Ammon's horn (tissue), 1 donor: ENCODE measurements at regions not wholly inside any gene's neighbourhood (a gene's known extent, or its start where the extent isn't known, plus 50 kb on each side); places are given as distances from the start of the nearest gene placed in this dataset.

Experiments
- DNase-seq: peaks from one replicate; pipeline ENCODE4 v3.0.0-alpha.2; 2016; ENCODE audit warnings: low spot score

DNA sequence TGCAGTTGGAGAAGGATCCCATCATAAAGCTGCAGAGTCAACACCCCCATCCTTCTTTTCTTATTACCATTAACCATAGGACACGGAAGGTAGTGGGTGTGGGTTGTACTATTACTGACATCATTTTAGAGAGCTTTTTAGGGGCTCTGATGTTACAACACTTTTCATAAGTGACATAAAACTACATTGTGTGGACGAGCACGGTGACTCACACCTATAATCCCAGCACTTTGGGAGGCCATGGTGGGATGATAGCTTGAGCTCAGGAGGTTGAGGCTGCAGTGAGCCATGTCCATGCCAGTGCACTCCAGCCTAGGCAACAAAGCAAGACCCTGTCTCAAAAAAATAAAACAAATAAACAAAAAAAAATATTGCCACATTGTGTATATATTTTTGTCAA, 167.1 kb downstream of the DUSP6 start:
- DNase-seq, result no peak

DNA sequence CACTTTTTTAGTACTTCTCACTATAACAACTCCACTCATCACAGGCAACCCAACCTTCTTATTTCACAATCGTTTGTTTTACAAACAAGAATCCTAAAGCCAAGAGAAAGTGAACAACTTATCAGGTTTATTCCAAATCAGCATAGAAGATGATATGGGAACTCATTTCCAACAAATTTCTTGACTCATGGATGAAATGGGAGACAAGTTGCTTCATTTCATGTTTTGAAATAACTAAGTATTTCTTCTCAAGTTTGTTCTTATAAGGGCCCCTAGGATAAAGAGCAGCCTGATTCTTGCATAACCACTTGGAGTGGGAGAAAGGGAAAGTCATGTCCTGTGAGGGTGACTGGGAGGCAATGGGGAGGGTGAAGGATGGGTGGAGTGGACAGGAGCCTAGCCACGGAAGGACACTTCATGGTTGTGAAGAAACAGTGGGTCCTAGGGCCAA, 168.3 kb downstream of the DUSP6 start:
- DNase-seq, result no peak

DNA sequence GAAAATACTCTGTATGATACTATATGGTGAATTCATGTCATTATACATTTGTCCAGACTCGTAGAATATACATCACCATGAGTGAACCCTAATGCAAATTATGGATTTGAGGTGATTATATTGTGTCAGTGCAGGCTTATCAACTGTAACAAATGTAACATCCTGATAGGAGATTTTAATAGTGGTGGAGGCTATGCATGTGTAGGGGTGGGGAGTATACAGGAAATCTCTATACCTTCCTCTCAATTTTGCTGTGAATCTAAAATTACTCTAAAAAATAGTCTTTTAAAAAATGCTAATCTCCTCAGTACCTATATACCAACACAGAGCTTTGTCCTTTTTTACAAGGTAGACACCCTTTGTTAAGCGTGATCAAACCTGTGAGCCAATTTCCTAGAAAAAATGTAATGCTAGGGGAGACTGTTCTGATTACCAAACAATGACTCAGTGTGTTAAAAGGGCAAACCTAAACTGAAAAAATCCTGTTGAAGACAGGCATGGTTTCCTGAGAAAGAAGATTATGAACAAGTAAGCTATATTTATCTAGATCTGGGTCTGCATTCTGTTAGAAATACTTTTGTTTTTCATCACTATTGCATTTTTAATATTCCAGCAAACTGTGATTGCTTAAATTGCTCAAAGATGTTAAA, 170.9 kb downstream of the DUSP6 start:
- DNase-seq, result no peak

DNA sequence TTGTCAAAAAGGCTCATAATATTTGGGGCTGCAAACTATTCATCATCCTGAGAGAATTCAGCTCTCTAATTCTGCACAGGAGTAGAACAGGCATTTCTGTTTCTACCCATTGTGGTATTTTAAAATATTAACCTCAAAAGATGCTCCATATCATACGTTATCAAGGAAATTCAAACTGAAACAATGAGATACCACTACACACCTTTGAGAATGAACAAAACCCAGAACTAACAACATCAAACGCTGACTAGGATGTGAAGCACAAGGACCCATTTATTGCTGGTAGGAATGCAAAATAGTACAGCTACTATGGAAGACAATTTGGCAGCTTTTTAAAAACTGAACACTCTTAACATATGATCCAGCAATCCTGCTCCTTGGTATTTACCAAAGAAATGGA, 171.8 kb downstream of the DUSP6 start:
- DNase-seq, result no peak

DNA sequence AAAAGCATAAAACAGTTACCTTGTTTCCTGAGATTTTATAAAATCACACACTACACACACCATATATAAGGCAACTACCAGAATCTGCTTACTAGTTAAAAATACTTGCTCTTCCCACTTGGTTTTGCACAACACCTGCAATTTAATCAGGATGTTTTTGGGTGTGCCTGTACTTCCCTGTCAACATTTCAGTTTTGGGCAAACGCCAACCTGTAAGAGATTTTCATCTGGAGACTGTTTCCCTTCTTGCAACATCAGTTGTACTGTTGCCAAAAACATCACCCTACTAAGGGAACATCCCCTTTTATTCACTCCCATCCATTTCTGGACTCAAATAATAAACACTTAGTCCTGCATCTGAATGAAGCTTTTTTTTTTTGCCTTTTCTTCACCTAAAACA, 172.3 kb downstream of the DUSP6 start:
- DNase-seq, result peak; percentile 56

DNA sequence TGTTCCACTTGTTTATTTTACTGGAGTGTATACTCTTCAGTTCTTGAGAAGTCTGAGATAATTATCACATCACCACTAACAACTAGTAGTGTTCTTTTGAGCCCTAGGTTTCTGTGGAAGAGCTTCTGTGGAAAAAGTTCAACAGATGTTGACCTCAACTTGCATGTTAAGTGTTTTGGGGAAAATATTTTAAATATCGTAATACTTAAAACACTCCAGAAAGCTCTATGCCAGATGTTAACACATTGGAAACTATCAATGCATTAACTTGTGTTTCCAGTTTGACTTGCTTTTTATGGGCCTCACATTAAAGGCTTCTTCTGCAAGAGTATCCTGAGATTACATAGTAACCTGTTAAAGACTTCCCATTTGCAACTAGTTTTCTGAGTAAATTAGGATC, 173.1 kb downstream of the DUSP6 start:
- no peak for DNase-seq

DNA sequence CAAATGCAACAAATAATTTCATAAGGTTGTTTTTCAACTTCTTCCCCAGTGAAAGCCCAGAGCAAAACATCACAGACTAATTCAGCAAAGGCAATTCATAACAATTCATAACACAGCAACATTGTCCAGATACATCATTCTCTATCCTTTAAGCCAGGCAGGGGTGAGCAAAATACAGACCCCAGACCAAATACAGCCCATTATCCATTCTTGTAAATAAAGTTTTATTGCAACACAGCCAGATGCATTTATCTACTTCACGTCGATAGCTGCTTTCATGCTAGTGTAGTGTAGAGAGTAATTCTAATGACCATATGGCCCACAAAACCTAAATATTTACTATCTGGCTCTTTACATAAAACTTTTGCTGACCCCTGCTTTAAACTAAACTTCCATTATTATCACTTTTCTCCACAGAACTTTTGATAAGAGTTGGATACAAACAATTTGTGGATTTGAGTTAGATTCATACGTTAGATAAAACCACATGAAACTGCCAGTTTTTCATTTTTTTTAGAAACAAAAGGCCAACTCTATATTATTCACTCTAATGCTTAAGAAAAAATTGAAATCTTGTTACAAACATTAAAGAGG, 174.4 kb downstream of the DUSP6 start:
- no peak for DNase-seq

DNA sequence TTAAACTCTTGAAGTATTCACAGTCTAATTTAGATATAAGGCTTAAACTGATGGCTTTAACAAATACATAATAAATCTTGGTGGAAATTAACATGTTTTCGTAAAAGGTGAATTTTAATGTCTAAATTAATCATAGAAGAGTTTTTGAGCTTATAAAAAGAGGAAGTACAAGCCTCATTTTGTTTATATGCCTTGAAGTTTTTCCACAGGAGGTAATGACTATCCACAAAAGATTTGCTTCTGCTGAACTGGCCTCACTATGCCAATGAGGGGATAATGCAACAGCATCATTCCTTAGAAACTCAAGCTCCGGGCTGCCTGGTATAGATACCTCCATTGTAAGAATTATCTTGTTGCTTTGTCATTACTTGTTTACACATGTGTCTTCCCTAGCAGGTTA, 175.6 kb downstream of the DUSP6 start:
- no peak for DNase-seq

DNA sequence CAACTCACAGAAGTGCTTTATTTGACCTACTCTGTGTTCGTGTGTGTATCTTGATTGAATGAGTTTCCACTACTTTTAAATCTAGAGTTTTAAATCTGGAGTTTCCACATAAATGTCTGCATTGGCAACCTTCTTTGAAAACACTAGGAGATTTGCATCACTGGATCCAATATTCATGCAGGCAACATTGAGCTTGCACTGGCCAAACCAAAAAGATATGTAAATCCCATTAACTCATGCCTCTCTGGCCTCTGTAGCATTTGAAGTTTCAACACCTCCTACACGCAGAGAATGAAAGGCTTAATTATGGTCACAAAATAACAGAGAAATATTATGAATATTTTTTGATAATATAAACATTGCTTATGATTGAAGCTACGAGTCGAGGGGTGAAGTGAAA, 178.6 kb downstream of the DUSP6 start:
- DNase-seq, result no peak

DNA sequence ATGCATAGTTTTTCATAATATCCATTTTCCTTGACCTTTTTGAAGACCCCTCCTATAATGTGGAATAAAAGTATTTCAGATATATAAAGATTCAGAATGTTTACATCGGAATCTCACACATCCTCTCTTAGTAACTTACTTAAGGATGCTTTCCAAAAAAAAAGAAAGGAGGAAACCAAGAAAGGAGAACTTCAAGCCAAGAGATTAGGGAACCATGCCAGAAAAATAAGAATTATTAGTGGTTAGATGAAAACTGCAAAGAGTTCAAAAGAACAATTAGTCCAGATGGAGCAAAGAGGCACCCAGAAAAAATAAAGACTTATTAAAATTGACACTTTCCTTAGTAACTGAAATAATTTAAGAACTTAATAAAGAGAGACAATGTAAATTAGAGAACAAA, 179.2 kb downstream of the DUSP6 start:
- DNase-seq, result no peak

DNA sequence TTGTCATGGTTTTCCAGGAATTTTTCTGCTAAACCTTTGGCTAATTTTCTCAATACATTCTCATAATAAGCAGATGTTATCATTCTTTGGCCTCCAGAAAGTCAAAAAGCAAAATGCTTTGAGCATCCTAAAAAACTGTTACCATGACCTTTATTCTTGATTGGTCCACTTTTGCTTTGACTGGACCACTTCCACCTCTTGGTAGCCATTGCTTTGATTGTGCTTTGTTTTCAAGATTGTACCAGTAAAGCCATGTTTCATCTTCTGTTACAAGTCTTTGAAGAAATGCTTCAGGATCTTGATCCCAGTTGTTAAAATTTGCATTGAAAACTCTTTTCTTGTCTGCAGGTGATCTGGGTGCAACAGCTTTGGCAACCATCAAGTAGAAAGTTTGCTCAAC, 180.1 kb downstream of the DUSP6 start:
- no peak for DNase-seq

DNA sequence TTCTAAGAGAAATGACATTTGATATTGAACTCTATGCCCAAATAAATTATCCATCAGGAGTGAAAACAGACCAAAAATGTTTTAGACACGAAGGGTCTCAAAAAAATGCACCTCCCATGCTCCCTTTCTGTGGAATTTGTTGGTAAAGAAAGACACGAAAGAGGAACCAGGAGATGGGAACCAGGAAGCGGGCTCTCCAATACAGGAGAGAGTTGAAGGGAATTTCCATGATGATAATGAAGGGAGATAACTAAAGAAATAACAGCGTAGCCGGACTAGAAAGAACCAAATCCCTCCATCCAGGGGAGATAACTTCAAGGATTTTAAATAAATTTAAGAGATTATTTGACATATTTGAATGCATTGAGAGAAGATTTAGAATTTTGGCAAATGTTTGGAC, 183.0 kb downstream of the DUSP6 start:
- DNase-seq, result no peak

DNA sequence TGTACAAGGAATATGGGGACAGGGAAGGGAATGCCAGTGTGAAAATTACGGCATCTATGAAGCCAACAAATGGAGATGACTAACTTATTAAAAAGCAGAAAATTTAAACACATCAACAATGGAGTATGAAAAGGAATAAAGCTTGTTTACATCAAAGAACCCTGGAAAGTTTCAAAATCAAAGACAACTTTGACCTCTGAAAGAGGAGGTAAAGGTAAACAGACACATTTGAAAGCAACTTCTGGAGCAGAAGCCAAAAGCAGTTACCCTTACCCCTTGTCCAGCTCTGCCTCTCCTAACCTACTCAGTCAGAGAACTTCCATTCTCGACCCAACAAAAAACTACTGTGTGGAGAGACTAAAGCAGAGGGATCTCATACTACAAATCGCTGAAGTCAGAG, 184.3 kb downstream of the DUSP6 start:
- DNase-seq, result no peak

DNA sequence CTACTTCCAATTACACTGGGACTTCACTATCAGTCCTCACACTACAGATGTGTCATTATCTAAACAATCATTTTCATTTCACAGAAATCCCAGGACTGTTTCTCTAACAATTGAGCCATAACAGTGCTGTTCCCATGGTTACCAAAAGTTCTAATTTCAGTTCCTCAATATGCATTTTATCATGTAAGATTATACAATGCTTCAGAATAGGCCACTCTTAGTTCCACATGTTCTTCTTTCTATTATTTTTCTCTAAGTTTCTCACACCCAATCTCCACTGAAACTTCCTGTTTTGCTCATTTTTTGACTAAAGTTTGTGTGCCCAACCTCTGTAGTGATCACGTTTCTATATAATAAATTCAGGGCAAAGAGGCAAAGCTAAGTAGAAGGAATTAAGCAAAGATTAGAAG, 185.8 kb downstream of the DUSP6 start:
- no peak for DNase-seq

DNA sequence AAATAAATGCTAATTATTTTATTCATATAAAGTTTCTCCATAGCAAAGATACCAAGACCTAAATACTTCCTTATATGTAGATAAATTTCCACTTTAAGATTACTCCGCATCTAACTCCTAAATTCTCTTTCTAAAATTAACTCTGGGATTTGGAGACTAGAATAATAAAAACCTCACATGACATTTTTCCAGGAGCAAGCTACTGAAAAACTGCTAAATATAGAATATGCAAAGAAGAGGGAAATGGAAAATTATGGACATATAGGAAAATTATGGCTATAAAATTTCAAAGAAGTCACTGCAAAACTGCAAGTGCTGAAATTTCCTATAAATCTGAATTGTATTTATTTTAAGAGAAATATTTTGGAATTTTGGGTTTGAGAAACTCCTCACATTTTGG, 186.2 kb downstream of the DUSP6 start:
- DNase-seq, result no peak

DNA sequence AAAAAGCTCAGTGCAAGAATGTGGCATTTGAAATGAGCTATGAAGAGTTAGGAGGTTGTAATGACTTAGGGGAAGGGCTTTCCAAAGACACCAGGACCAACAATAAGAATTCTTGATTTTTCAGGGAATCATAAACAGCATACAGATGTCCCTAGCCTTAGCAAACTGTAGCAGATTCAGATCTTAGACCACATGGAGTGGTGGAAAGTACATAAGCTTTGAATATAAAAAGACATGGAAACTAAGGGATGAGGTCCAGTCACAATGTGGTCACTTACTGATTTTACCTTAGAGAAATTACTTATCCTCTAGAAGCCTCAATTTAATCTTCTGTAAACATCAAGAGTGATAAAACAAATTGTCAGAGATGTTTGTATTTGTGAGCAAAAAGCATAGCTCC, 186.6 kb downstream of the DUSP6 start:
- no peak for DNase-seq

DNA sequence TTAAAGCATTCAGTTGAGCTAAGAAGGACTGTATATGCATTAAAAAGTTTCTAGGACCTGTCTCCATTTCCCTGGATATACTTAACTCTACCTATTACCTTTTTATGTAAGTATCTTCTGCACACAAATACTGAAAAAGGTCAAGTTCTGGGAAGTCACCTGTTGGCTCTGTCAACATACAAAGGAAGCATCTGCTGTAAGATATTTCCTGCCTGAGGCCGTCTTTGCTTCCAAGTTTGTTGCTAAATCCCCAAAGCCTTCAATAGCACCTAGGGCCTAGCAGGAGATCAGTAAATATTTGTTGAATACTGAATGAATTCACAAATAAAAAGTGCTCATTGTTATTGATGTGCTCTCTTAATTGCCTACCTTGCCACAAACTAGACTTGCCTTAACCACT, 188.4 kb downstream of the DUSP6 start:
- no peak for DNase-seq

DNA sequence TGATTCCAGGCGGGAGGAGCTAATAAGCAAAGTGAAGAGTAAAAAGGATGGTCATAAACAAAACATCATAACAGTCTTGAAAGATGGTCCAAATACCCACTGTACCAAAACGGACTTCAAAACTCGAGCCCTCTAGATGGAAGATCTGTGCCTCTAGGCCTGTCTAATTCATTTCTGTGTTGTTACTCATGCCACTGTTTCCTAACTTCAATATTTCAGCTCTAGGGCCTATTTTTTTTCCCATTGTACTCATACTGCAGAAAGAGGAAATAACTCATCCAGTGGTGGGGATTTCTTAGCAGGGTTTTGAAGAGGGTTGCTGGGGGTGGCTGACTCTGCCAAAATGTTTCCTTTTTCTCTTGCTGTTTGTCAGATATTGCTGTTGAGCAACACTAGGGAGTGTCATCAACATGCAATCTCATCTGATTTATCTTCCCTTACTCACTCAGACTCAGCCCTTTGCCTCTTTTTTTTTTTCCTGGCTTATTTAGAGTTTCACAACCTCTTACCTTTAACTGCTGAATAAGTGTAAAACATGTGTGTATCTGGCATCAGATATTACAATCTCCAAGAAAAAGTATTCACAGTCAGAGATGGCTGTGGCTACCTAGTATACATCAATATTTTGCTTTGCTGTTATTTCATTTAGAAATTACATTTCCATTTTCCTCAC, 189.6 kb downstream of the DUSP6 start:
- peak; percentile 74 for DNase-seq

DNA sequence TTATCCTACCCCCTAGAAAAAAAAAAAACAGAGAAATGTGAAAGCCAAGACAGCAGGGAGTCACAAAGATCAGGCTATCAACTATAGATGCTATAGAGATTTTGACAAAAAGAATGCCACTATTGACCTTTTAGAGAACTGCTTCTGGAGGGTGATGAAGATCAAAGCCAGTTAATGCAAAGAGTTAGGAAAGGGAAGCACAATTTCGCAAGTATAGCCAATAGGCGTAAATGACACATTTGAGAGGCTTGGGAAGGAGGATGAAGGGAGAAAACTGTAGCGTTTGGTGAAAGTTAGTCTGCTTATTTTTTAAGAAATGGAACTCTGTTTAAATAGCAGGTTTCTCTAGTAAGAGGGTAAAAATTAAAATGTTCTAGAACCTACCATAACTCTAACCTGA, 190.7 kb downstream of the DUSP6 start:
- DNase-seq, result no peak

DNA sequence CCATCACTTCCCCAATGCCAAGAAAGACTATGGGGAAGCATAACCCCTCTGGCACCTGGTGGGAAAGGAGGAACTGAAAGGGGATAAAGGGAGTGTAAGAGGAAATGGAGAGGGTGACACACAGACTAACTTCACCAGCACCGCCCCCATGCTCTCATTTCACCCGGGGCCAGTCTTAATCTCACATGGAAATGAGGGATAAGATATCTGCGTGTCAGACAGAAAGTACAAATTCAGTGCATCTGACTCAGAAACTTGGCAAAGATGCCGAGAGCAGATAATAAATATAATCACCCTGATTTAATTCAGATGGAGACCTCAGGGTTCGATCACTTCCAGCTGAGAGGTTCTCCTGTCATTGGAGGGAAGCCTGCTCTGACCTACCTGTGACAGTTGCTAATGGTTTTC, 191.6 kb downstream of the DUSP6 start:
- DNase-seq, result peak; percentile 49

DNA sequence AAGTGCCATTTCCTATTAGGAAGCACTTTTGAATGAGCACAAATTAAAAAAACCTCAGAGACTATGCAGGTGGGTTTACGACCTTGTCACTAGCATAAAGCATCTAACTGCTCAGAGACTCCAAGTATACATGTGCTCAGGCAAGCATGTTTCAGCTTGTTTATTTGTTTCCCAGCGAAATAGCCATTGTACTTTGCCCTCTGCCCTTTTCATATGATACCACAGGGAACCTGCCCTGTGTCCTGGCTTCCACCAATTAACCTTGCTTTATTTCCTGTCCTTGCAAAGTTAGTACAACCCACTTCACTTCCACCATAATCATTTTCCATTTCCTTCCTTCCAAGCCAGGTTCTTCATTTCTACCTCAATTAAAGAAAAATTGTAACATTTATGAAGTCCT, 194.9 kb downstream of the DUSP6 start:
- no peak for DNase-seq

DNA sequence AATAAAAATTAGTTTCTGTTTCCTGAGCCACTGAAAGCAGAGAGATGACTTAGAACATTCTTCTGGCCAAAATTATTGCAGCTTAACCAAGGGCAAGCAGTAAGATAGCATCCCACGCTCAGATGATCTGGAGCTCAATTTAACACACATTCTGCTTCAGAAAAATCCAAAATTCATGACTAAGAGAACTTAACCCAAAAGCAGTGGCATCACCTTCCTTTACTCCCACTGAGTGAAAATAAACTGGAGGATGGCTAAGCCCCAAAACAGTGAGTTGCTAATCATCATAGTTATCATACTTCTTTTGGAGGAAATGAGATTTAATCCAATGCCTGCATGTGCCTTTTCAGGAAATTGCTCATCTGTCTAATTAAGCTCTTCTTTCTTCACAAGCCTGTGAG, 195.4 kb downstream of the DUSP6 start:
- no peak for DNase-seq

DNA sequence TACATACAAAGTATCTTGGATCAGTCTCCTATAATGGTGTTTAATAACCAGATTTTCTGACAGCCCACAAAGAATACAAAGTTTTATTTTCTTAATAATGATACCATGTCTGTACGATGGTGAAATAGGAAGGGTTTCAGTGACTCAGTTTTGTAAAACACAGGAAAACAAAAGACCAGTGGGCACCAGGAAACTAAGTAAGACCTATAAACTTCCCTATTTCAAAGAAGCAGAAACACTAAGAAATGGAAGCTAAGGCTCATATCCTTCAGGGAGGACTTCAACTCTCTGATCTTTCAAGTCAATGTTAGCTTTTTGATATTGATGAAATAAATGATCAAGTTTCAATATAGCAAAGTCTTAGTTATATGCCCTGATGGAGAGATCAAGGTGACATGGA, 196.0 kb downstream of the DUSP6 start:
- DNase-seq, result peak; percentile 10

DNA sequence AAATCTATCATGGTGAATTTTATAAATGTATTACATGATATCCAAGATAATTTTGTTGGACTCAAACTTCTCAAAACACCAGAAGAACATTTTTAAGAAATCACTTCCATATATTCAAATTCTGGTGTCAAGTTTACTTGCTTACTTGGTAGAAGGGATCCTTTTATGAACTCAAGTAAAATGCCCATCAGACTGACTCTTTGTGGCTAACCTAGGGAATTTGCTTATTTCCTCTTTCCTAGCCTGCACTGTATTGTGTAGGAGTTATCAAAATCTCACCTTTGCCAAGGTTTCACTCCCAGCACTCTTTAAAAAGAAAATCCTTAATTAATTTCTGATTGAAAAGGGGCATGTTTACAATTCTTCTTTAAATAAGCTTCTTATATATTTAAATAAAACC, 196.5 kb downstream of the DUSP6 start:
- DNase-seq, result no peak
